ENCODE measurements at regions not wholly inside any gene's neighbourhood (a gene's known extent, or its start where the extent isn't known, plus 50 kb on each side); places are given as distances from the start of the nearest gene placed in this dataset.

GRCh38 chr5:115377468-115378217 lies 81.2 kb upstream of the CCDC112 start:
- peak in 1 of 58 donors; percentile 37 for DNase-seq

GRCh38 chr5:115375893-115376292 lies 79.4 kb upstream of the CCDC112 start:
- DNase-seq: no peak

DNA sequence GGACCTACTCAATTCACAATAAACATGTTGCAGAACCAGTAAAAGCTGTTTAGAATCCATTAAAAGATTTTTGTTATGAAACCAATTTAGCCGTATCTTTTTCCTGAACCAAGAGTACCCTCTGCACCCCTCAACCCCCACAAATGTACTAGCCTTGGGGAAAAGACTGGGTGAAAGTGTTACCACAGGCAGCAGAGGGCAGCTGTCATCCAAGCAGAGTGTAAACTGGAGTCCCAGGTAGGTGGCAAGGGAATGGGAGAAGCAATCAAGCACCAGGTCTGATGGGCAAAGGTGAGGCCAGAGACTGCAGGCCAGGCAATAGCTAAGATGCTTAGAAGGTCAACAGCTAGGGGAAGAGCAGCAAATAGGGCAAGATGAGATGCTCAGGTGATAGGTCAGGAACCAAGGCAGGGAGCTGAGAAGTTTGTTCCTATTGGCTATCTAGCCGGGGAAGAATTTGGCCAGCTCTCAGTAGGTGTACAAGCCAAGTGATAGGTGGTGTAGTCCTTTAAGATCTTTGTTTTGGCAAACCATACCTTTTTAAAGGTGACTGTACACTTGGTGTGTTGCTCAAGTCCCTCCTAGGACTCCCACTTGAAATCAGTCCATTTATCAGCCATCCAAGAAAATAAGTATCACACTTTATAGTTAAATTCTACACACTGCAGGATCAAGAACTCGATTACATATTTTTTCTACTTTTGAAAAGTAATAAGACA lies 77.8 kb upstream of the CCDC112 start:
- DNase-seq: no peak

GRCh38 chr5:115372146-115372545 lies 75.7 kb upstream of the CCDC112 start:
- DNase-seq: no peak

DNA sequence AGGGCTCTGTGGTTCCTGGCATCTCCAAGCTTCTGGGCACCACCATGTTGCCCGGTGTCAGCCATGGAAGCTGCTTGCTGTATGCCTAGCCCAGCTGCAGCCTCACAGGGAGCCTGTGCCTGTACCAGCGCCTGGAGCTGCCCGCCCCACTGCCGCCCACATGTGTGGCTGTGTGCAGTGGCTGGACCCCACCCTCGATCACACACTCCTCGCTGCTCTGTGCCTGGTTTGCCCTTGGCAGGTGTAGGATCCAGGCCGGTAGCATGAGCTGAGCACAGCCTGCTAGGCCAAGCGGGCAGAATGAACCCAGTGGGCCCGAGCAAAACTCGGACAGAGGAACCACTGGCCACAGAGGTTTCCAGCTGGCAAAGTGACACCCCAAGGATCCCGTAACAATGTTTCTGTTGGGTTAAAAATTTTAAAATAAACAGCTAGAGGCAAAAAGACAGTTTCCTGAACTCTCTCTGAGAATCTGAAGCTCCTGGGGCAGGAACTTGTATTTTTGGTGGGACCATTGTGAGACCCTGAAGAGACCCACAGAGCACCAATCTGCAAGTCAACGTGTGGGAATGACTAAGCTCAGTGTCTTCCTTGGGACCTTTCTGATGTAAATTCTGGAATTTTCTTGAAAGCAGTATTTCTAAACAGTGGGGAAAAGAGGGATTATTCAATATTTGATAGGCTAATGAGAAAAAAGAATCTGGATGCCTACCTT lies 73.1 kb upstream of the CCDC112 start:
- DNase-seq: peak in 1 of 58 donors; percentile 3

DNA sequence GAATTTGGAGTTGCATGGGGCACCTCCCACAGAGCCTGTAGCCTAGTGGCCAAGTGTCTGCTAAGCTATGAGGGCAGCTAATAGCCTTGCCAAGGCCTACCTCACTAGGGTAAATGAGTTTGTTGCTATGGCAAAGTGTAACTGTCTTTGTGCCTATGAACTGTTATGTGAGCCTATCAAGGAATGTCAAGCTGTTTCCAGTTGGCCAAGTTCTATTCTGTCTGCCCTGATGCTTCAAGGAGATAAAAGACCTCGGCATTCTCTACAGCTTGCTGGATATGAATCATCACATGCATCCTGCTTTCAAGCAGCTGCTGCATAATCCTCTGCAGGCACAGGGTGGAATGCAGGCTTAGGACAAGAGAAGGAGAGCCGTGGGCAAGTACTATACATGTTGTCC lies 69.8 kb upstream of the CCDC112 start:
- peak in 1 of 58 donors; percentile 12 for DNase-seq

DNA sequence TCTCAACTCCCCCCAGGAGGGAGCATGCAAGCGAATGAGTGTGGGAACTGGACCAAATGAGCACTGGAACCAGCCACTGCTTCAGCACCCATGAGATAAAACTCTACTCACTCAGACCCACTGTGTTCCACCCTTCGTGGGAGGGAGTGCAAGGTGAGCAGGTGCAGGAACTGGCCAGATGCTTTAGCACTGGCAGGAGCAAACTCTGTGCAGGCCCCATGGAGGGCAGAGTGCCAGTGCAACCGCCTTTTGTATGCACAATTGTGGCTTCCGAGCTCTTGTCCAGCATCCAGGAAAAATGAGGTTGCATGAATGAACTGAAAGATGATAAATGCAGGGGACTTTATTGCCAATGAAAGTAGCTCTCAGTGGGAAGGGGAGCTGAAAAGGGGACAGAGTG lies 67.4 kb upstream of the CCDC112 start:
- DNase-seq: no peak

DNA sequence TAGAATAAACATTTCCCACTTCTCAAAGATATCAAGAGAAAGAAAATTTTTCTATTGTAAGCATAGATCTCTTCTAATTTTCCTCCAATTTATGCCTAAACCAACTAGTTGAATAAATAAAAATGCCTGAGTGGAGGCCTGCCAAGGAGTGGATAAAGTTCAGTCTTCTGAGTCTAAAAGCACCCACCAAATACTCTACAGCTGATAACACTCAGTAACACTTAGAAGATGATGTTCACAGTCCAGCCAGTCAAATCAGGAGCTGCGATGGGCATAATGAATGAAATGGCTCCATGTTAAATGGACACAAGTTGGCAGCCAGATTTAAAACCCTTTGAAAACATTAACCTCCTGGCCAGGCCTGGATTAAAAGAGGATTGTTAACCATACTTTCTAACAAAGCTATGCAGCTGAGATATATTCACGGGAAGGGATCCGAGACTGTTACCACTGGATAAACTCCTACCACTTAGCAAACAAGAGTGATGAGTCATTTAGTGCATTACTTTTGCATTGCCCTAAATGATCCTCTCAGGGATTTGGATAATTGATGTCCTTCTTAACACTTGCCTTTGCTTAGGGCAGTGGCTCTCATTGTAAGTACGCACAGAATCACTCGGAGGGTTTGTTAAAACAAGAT lies 63.7 kb upstream of the CCDC112 start:
- no peak for DNase-seq

- no peak for DNase-seq
Measured at GRCh38 chr5:115355767-115356381, 59.4 kb upstream of the CCDC112 start.

- no peak for DNase-seq
Measured at GRCh38 chr5:115355095-115355494, 58.6 kb upstream of the CCDC112 start.

DNA sequence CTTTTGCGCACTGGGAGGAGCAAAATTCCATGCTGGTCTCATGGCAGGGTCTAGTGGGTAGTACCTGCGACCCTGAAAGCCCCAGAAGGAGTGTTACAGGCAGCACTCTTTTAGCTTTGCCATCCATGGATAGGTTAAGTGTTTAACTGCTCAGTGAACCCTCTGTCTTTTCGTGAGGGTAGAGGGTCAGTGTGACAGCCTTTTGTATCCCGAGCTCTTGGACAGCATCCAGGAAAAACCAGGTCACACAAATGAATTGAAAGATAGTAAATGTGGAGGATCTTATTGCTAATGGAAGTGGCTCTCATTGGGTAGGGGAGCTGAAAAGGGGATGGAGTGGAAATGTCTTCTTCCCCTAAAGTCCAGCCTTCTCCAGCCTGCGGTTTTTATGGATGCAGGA lies 57.8 kb upstream of the CCDC112 start:
- DNase-seq: no peak

- no peak for DNase-seq
Measured at GRCh38 chr5:115352571-115352970, 56.1 kb upstream of the CCDC112 start.

- no peak for DNase-seq
Measured at GRCh38 chr5:115351356-115352195, 55.1 kb upstream of the CCDC112 start.

GRCh38 chr5:115350894-115351293 lies 54.4 kb upstream of the CCDC112 start:
- no peak for DNase-seq

GRCh38 chr5:115349001-115349817 lies 52.8 kb upstream of the CCDC112 start:
- DNase-seq: peak in 4 of 58 donors; percentile 3 to 18 (median 4)

DNA sequence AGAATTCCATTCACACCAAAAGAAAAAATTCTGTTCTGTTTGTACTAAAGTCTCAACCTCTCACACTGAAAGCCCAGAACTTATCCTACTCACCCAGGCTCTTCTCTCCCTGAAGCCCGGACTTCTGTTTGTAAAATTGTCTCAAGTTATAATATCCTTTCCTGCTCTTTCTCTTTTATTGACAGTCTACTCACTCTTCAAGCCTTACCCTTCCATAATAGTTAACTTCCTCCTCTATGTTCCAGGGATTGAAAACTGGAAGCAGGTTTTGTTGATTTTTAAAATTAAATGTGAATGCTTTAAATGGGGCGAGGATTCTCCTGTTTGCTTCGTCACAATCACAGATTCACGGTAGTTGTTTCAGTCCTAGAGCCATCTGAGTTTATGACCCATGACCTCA lies 51.7 kb upstream of the CCDC112 start:
- DNase-seq: no peak
